Body of pancreas (tissue), 4 donors: ENCODE measurements at regions not wholly inside any gene's neighbourhood (a gene's known extent, or its start where the extent isn't known, plus 50 kb on each side); places are given as distances from the start of the nearest gene placed in this dataset.

Experiments used
- ATAC-seq: fragments of 150-250 bp; one replicate; pipeline ENCODE4 v1.9.1; 2016
- DNase-seq, 4 donors: peaks; one replicate each; pipeline ENCODE4 v3.0.0-alpha.2; 2019
- H3K27ac ChIP-seq, 4 donors: fragments of 200-600 bp; sonication (generic); 1 replicate in 3 of 4; 2 replicates in 1 of 4; pipeline versions ENCODE4 v1.5.1 to v1.6.1; 2016 to 2019; ENCODE audit warnings: mild to moderate bottlenecking in 1 of 4, mixed read lengths in 1 of 4, moderate library complexity in 1 of 4
- H3K27me3 ChIP-seq, 2 donors: fragments of 200-600 bp; sonication (generic); one replicate each; pipeline ENCODE4 v1.6.0; 2016; ENCODE audit warnings: mild to moderate bottlenecking in 1 of 2
- H3K36me3 ChIP-seq, 2 donors: fragments of 200-600 bp; sonication (generic); replicated peaks in 1 of 2; 2 replicates each; pipeline ENCODE4 v1.5.1; 2016; ENCODE audit warnings: low read depth in 2 of 2; ENCODE audit not compliant: insufficient read depth in 1 of 2
- H3K4me1 ChIP-seq: fragments of 200-600 bp; sonication (generic); one replicate; pipeline ENCODE4 v1.6.0; 2016
- H3K4me3 ChIP-seq, 2 donors: fragments of 200-600 bp; sonication (generic); 1 replicate in 1 of 2; 2 replicates in 1 of 2; pipeline ENCODE4 v1.5.1; 2016 to 2019
- H3K9me3 ChIP-seq, 3 donors: fragments of 200-600 bp; sonication (generic); 1 replicate in 2 of 3; 2 replicates in 1 of 3; pipeline ENCODE4 v1.5.1; 2016
- CTCF ChIP-seq, 7 experiments: fragments of 450-650 bp in 4 of 7; fragments of 200-600 bp in 3 of 7; sonication (generic) in 3 of 7; IDR thresholded peaks; one replicate each; pipeline ENCODE4 v1.5.1; 2016 to 2019; ENCODE audit warnings: antibody characterized with exemption in 7 of 7
- POLR2A ChIP-seq, 3 donors: fragments of 450-650 bp; IDR thresholded peaks; one replicate each; pipeline ENCODE4 v1.6.1; 2016; ENCODE audit warnings: antibody characterized with exemption in 3 of 3, mild to moderate bottlenecking in 2 of 3
- WGBS, 2 donors: methylation state at CpG; one replicate each; pipeline ENCODE4 v1.1.5; 2017; 5-methylcytosine and 5-hydroxymethylcytosine counted together
- intact Hi-C: fragments of 100-400 bp; cut with DNase I; formaldehyde crosslinking; loops from one replicate; pipeline ENCODE4 v1.15.1; 2023

- H3K36me3 ChIP-seq, result no peaks in the 10 kb centered on the region
- TF ChIP-seq CTCF (IDR thresholded peaks at IDR 0.05) (no peak), POLR2A (IDR thresholded peaks at IDR 0.05) (no peak)
- intact Hi-C loops, result no loop called here
- DNase-seq (no peak), ATAC-seq (no peak)
- no peaks in the 10 kb centered on the region for H3K4me1 ChIP-seq
- H3K27me3 ChIP-seq, result no peaks in the 10 kb centered on the region
- no peak overlapping the region for H3K4me3 ChIP-seq
- H3K27ac ChIP-seq, result no peak overlapping the region
- WGBS, 2 donors, result 59 to 76% methylated on average over 5 of the region's 5 CpGs
- no peaks in the 10 kb centered on the region for H3K9me3 ChIP-seq
These were observed 396.0 kb upstream of the ID2 start for GRCh38 chr2:8285898-8286297.

DNA sequence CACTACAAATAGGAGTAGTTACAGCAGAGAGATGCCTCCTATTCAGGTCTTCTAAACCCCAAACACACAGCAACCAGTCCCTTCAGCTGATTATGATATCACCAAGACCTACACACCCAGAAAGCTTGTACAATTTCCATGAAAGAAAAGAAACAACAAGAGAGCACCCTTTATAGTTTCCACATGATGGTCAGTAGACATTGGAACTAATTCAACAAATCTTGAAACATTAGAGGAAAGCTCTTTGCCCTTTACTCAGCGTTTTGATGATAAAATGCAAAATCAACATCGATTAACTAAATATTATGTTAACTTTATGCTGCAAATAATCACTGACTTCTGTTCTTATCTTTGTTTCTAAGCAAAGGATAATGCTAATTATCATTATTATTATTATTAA, 393.6 kb upstream of the ID2 start:
- no peak overlapping the region for H3K27ac ChIP-seq
- DNase-seq (no peak), ATAC-seq (no peak)
- H3K4me1 ChIP-seq, result no peaks in the 10 kb centered on the region
- 16 to 21% methylated on average over 2 of the region's 2 CpGs for WGBS, 2 donors
- no peaks in the 10 kb centered on the region for H3K27me3 ChIP-seq
- H3K9me3 ChIP-seq, result no peaks in the 10 kb centered on the region
- TF ChIP-seq POLR2A (IDR thresholded peaks at IDR 0.05), result no peak
- TF ChIP-seq CTCF (IDR thresholded peaks at IDR 0.05), result no peak
- no peak overlapping the region for H3K4me3 ChIP-seq
- intact Hi-C loops, result no loop called here
- H3K36me3 ChIP-seq, result no peaks in the 10 kb centered on the region

DNA sequence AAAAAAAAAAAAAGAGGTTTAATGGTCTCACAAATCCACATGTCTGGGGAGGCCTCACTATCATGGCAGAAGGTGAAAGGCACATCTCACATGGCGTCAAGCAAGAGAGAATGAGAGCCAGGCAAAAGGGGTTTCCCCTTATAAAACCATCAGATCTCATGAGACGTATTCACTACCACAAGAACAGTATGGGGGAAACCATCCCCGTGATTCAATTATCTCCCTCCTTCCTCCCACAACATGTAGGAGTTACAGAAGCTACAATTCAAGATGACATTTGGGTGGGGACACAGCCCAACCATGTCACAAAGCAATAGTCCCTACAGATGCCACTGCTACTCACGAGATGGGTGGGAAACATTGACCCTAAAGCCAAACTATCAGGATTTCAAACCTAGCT, 392.7 kb upstream of the ID2 start:
- ATAC-seq (no peak), DNase-seq (no peak)
- no peaks in the 10 kb centered on the region for H3K9me3 ChIP-seq
- WGBS, 2 donors, result 77 to 84% methylated on average over 4 of the region's 4 CpGs
- no peaks in the 10 kb centered on the region for H3K27me3 ChIP-seq
- no peaks in the 10 kb centered on the region for H3K36me3 ChIP-seq
- no peaks in the 10 kb centered on the region for H3K4me1 ChIP-seq
- intact Hi-C loops, result no loop called here
- H3K4me3 ChIP-seq, result no peak overlapping the region
- no peak overlapping the region for H3K27ac ChIP-seq
- TF ChIP-seq CTCF (IDR thresholded peaks at IDR 0.05) (no peak), POLR2A (IDR thresholded peaks at IDR 0.05) (no peak)

DNA sequence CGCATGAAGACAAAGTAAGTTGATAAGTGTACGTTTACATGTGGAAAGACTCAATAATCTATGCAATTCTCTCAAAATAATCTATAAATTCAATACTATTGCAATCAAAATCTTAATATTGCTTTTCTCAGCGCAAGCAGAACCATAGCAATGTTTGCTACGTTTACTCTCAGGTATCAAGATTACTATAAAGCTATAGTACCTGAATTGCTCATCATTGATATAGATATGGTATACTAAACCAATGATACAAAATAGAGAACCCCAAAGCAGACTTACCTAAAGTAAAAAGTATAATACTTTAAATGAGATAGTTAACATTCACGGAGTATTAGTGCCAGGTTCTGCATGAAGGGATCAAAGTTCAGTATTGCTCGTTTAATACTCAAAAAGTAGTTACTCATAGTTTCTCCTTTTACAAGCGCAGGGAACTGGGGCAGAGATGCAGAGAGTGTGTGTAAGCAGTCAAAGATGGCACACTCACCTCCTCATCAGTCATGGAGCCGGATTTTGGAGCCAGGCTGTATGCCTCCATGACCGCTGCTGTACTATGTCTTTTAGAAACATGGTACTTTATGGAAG, 391.0 kb upstream of the ID2 start:
- TF ChIP-seq CTCF (IDR thresholded peaks at IDR 0.05) (no peak), POLR2A (IDR thresholded peaks at IDR 0.05) (no peak)
- intact Hi-C loops, result no loop called here
- whole genome bisulfite sequencing, 2 donors, result 77 to 81% methylated on average over 9 of the region's 9 CpGs

GRCh38 chr2:8296306-8296705, 385.6 kb upstream of the ID2 start:
- no peak for TF ChIP-seq CTCF (IDR thresholded peaks at IDR 0.05)
- no peak for TF ChIP-seq POLR2A (IDR thresholded peaks at IDR 0.05)
- intact Hi-C loops, result no loop called here
- no peak overlapping the region for H3K4me3 ChIP-seq
- no peak for DNase-seq
- no peaks in the 10 kb centered on the region for H3K27me3 ChIP-seq
- no peak overlapping the region for H3K27ac ChIP-seq
- WGBS, 2 donors, result 92 to 99% methylated on average over 4 of the region's 4 CpGs
- no peaks in the 10 kb centered on the region for H3K9me3 ChIP-seq
- no peak for ATAC-seq
- H3K4me1 ChIP-seq, result no peaks in the 10 kb centered on the region
- no peaks in the 10 kb centered on the region for H3K36me3 ChIP-seq

More for the DNA sequence above, 391.0 kb upstream of the ID2 start:
- H3K4me3 ChIP-seq, result no peak overlapping the region
- H3K27ac ChIP-seq, result no peak overlapping the region
- no peaks in the 10 kb centered on the region for H3K9me3 ChIP-seq
- no peaks in the 10 kb centered on the region for H3K36me3 ChIP-seq
- no peak for DNase-seq
- H3K27me3 ChIP-seq, result no peaks in the 10 kb centered on the region
- ATAC-seq, result no peak
- no peaks in the 10 kb centered on the region for H3K4me1 ChIP-seq
